Astrocyte of the spinal cord (primary cell): ENCODE measurements at regions not wholly inside any gene's neighbourhood (a gene's known extent, or its start where the extent isn't known, plus 50 kb on each side); places are given as distances from the start of the nearest gene placed in this dataset.

Experiments
- DNase-seq: peaks from one replicate; pipeline ENCODE4 v3.0.0; 2011; ENCODE audit warnings: low read depth, low spot score
- H3K4me3 ChIP-seq: 2 replicates; pipeline ENCODE4 v1.5.1; 2011; ENCODE audit warnings: low read depth, mild to moderate bottlenecking, low read length, moderate library complexity
- CTCF ChIP-seq: IDR thresholded peaks from 2 replicates; pipeline ENCODE4 v1.5.1; 2012; ENCODE audit warnings: low read depth, mild to moderate bottlenecking, low read length, inconsistent platforms
- in situ Hi-C: cut with HindIII; loops from 2 replicates; pipeline ENCODE4 v1.10.0; 2017; ENCODE audit warnings: low sequenced_read_pairs

- no peak for DNase-seq
- in situ Hi-C loops = no loop called here
- no peak for TF ChIP-seq CTCF
- no peak overlapping the region for H3K4me3 ChIP-seq
Observed at GRCh38 chr5:98301547-98301946, 471.9 kb upstream of the RGMB start.

- peak; percentile 73 for DNase-seq
- no peak overlapping the region for H3K4me3 ChIP-seq
- in situ Hi-C loops = no loop called here
- TF ChIP-seq CTCF = no peak
Observed at GRCh38 chr5:98307811-98308210, 465.7 kb upstream of the RGMB start.

- TF ChIP-seq CTCF = no peak
- H3K4me3 ChIP-seq = no peak overlapping the region
- in situ Hi-C loops = no loop called here
- no peak for DNase-seq
Observed at GRCh38 chr5:98308231-98308630, 465.2 kb upstream of the RGMB start.

- no peak for TF ChIP-seq CTCF
- in situ Hi-C loops = no loop called here
- H3K4me3 ChIP-seq = no peak overlapping the region
- DNase-seq = peak; percentile 50
Observed at GRCh38 chr5:98308960-98309359, 464.5 kb upstream of the RGMB start.

GRCh38 chr5:98309785-98310598 lies 463.5 kb upstream of the RGMB start:
- H3K4me3 ChIP-seq = peak overlapping the region; percentile 30
- peak; percentile 98 for DNase-seq
- TF ChIP-seq CTCF = no peak
- in situ Hi-C loops = no loop called here

GRCh38 chr5:98314292-98314691 lies 459.2 kb upstream of the RGMB start:
- TF ChIP-seq CTCF = no peak
- in situ Hi-C loops = no loop called here
- peak; percentile 81 for DNase-seq
- no peak overlapping the region for H3K4me3 ChIP-seq
